HFF-Myc (cell line): ENCODE measurements at regions not wholly inside any gene's neighbourhood (a gene's known extent, or its start where the extent isn't known, plus 50 kb on each side); places are given as distances from the start of the nearest gene placed in this dataset.

ENCODE experiments used
- DNase-seq: peaks from one replicate; pipeline ENCODE4 v3.0.0-alpha.2; 2011; ENCODE audit warnings: low read depth; ENCODE audit errors: extremely low read depth
- H3K4me3 ChIP-seq: replicated peaks from 2 replicates; pipeline ENCODE4 v1.5.1; 2011; ENCODE audit warnings: low read depth, mild to moderate bottlenecking, control low read depth, low read length
- CTCF ChIP-seq: IDR thresholded peaks from 2 replicates; pipeline ENCODE4 v1.5.1; 2012; ENCODE audit warnings: mild to moderate bottlenecking, low read depth, low read length, control low read depth; ENCODE audit errors: missing control alignments

GRCh38 chr5:40071870-40072269 is 607.8 kb upstream of the PTGER4 start:
- no peak overlapping the region for H3K4me3 ChIP-seq
- TF ChIP-seq CTCF: no peak
- DNase-seq: no peak

- no peak for DNase-seq
- no peak overlapping the region for H3K4me3 ChIP-seq
- no peak for TF ChIP-seq CTCF
Measured at GRCh38 chr5:40066616-40067015, 613.1 kb upstream of the PTGER4 start.

- DNase-seq: no peak
- no peak for TF ChIP-seq CTCF
- H3K4me3 ChIP-seq: no peak overlapping the region
Measured at GRCh38 chr5:40052808-40053207, 626.9 kb upstream of the PTGER4 start.

- no peak for TF ChIP-seq CTCF
- H3K4me3 ChIP-seq: no peak overlapping the region
- peak; percentile 3 for DNase-seq
Measured at GRCh38 chr5:40046792-40047191, 622.0 kb upstream of the DAB2 start.

- no peak overlapping the region for H3K4me3 ChIP-seq
- TF ChIP-seq CTCF: no peak
- no peak for DNase-seq
Measured at GRCh38 chr5:40045429-40045828, 620.6 kb upstream of the DAB2 start.

- TF ChIP-seq CTCF: no peak
- DNase-seq: no peak
- no peak overlapping the region for H3K4me3 ChIP-seq
Measured at GRCh38 chr5:40043916-40044315, 619.1 kb upstream of the DAB2 start.

GRCh38 chr5:40041452-40041851 is 616.7 kb upstream of the DAB2 start:
- no peak for DNase-seq
- no peak overlapping the region for H3K4me3 ChIP-seq
- TF ChIP-seq CTCF: no peak
